Mammary epithelial cell (primary cell): ENCODE measurements at regions not wholly inside any gene's neighbourhood (a gene's known extent, or its start where the extent isn't known, plus 50 kb on each side); places are given as distances from the start of the nearest gene placed in this dataset.

Experiments
- CTCF ChIP-seq, 2 donors: IDR thresholded peaks in 1 of 2; conservative IDR thresholded peaks in 1 of 2; 2 replicates each; pipeline ENCODE4 v1.5.1; 2011 to 2012; ENCODE audit warnings: inconsistent platforms in 2 of 2, low read length in 2 of 2, mild to moderate bottlenecking in 2 of 2, control low read depth in 1 of 2, low read depth in 1 of 2; ENCODE audit not compliant: insufficient read depth in 1 of 2; ENCODE audit errors: extremely low read depth in 1 of 2
- EZH2 ChIP-seq: IDR thresholded peaks from 2 replicates; pipeline ENCODE4 v1.6.1; 2012; ENCODE audit warnings: low read length, inconsistent platforms, borderline replicate concordance

GRCh38 chr3:116969646-116970045 is 260.1 kb downstream of the TUSC7 start:
- TF ChIP-seq EZH2 (no peak), CTCF (conservative IDR thresholded peaks at IDR 0.05 in 1 of 2, IDR thresholded peaks at IDR 0.05 in 1 of 2; ENCODE audit: extremely low read depth in 1 of 2, insufficient read depth in 1 of 2, low read depth in 1 of 2, low read length in 2 of 2) (no peak)
